ENCODE measurements at regions not wholly inside any gene's neighbourhood (a gene's known extent, or its start where the extent isn't known, plus 50 kb on each side); places are given as distances from the start of the nearest gene placed in this dataset.

DNA sequence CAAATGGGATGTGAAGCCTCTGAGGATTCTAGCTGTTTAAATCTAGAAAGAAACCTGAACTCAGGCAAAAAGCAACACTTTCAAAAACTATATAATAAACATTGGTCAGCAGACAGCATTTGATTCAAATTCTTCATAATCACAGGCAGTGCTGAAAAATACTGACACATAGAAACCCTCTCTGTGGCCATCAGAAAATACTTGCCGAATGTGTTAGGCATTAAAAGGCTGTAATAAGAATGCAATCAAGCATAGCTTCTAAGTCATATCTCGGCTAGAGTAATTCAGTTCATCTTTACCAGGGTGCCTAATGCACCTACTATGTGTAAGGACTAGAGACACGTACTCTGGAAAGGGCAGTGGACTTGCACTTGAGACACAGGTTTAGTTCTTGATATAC lies 405.3 kb upstream of the SGCD start:
- no peak for ATAC-seq

DNA sequence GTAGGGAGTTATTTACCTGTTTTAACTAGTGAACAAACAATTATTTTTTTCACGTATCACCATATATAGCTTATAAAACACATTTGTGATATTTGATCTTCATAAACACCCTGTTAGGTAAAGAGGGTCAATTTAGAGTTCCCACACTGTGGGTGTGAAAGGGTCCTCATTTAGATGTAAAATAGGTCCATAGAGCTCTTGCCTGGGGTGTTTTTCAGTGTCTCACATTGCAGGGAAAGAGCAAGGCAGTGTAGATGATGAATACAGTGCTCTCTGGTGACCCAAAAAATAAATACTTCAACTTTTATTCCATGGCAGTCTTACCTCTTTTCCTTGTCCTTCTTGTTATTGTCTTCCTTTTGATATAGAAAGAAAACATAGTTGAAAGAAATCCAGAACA lies 403.2 kb upstream of the SGCD start:
- no peak overlapping the region for H3K27ac Mint-ChIP-seq
- TF ChIP-seq, protein P1, sequence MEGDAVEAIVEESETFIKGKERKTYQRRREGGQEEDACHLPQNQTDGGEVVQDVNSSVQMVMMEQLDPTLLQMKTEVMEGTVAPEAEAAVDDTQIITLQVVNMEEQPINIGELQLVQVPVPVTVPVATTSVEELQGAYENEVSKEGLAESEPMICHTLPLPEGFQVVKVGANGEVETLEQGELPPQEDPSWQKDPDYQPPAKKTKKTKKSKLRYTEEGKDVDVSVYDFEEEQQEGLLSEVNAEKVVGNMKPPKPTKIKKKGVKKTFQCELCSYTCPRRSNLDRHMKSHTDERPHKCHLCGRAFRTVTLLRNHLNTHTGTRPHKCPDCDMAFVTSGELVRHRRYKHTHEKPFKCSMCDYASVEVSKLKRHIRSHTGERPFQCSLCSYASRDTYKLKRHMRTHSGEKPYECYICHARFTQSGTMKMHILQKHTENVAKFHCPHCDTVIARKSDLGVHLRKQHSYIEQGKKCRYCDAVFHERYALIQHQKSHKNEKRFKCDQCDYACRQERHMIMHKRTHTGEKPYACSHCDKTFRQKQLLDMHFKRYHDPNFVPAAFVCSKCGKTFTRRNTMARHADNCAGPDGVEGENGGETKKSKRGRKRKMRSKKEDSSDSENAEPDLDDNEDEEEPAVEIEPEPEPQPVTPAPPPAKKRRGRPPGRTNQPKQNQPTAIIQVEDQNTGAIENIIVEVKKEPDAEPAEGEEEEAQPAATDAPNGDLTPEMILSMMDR (IDR thresholded peaks at IDR 0.05), result no peak
- DNase-seq, result no peak
- H3K27me3 Mint-ChIP-seq, result peaks cover 10% of the 10 kb centered on the region
- no peak for ATAC-seq
- POLR2A ChIA-PET, result no interaction called here
- H3K36me3 Mint-ChIP-seq (ENCODE audit: low read depth), result no peaks in the 10 kb centered on the region
- no peak overlapping the region for H3K4me3 Mint-ChIP-seq
- H3K4me1 Mint-ChIP-seq (ENCODE audit: low read depth), result no peaks in the 10 kb centered on the region
- intact Hi-C loops (cut with micrococcal nuclease), result no loop called here
- CTCF ChIA-PET, result no interaction called here
- H3K9me3 Mint-ChIP-seq, result no peaks in the 10 kb centered on the region

More for the DNA sequence above, 405.3 kb upstream of the SGCD start:
- intact Hi-C loops (cut with micrococcal nuclease), result no loop called here
- POLR2A ChIA-PET, result no interaction called here
- TF ChIP-seq, protein P1 (IDR thresholded peaks at IDR 0.05), result no peak
- Mint-ChIP-seq H3K4me1 (ENCODE audit: low read depth) (no peaks in the 10 kb centered on the region), H3K27me3 (peaks cover 12% of the 10 kb centered on the region), H3K4me3 (no peak overlapping the region), H3K36me3 (ENCODE audit: low read depth) (no peaks in the 10 kb centered on the region), H3K9me3 (no peaks in the 10 kb centered on the region), H3K27ac (no peak overlapping the region)
- DNase-seq, result no peak
- CTCF ChIA-PET, result no interaction called here

DNA sequence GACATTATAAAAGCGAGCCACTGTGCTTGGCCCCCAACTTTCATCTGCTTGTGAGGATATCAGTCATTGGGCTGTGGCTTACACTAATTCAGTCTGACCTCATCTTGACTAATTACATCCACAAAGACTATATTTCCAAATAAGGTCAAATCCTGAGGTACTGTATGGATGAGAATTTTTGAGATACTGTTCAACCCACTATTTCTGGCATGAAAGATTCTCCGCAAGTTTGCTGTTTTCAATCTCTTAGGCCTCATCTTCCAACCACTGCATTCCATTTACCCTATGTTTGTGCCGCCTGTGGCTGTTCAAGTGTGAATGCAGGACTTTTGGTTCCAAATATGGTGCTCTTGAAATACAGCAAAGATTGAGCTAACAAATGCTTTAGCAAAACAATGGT lies 400.9 kb upstream of the SGCD start:
- ATAC-seq (no peak), DNase-seq (no peak)
- TF ChIP-seq, protein P1 (IDR thresholded peaks at IDR 0.05), result no peak
- no peaks in the 10 kb centered on the region for H3K4me1 Mint-ChIP-seq (ENCODE audit: low read depth)
- intact Hi-C loops (cut with micrococcal nuclease), result no loop called here
- no peaks in the 10 kb centered on the region for H3K9me3 Mint-ChIP-seq
- H3K4me3 Mint-ChIP-seq, result no peak overlapping the region
- peaks cover 10% of the 10 kb centered on the region for H3K27me3 Mint-ChIP-seq
- H3K27ac Mint-ChIP-seq, result no peak overlapping the region
- CTCF ChIA-PET, result no interaction called here
- POLR2A ChIA-PET, result no interaction called here
- H3K36me3 Mint-ChIP-seq (ENCODE audit: low read depth), result no peaks in the 10 kb centered on the region

DNA sequence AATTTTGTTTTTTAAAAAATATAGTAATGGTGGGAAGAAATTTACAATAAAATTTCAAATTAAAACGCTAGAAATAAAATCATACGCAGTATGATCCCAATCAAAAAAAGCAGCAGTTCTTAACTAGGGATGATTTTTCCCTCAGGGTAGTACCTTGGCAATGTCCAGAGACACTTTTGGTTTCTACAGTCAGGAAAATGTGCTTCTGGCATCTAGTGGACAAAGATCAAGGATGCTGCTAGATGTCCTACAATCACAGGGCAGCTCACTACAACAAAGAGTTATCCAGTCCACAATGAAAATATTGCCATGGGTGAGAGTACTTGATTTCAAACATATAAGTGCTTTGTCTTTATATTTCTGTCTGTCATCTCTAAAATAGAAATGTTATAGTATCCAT lies 400.2 kb upstream of the SGCD start:
- ChIA-PET CTCF (no interaction called here), POLR2A (no interaction called here)
- Mint-ChIP-seq H3K4me1 (ENCODE audit: low read depth) (no peaks in the 10 kb centered on the region), H3K36me3 (ENCODE audit: low read depth) (no peaks in the 10 kb centered on the region), H3K9me3 (no peaks in the 10 kb centered on the region), H3K27me3 (peaks cover 7% of the 10 kb centered on the region), H3K4me3 (no peak overlapping the region), H3K27ac (no peak overlapping the region)
- no peak for DNase-seq
- TF ChIP-seq, protein P1 (IDR thresholded peaks at IDR 0.05), result no peak
- intact Hi-C loops (cut with micrococcal nuclease), result no loop called here
- no peak for ATAC-seq

DNA sequence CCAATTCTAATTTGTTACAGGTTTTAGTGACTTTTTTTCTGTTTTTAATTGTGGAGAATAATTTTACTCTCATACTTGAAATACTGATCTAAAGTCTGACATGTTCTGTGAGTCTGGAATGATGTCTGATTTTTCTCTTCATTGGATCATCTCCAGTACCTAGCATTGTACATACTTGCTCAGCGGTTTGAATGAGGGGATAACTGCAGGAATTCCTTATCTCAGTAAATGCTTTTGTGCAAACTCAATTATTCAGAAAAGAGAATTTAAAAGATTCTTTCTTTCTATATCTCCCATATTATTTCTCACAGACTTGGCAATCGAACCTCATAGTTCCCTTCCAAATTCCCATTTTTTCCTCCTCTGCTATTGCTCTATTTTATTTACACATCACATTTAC lies 397.9 kb upstream of the SGCD start:
- no peaks in the 10 kb centered on the region for H3K4me1 Mint-ChIP-seq (ENCODE audit: low read depth)
- no peak overlapping the region for H3K4me3 Mint-ChIP-seq
- POLR2A ChIA-PET, result no interaction called here
- H3K27me3 Mint-ChIP-seq, result peaks cover 5% of the 10 kb centered on the region
- no peaks in the 10 kb centered on the region for H3K36me3 Mint-ChIP-seq (ENCODE audit: low read depth)
- CTCF ChIA-PET, result no interaction called here
- intact Hi-C loops (cut with micrococcal nuclease), result no loop called here
- H3K9me3 Mint-ChIP-seq, result no peaks in the 10 kb centered on the region
- DNase-seq, result no peak
- TF ChIP-seq, protein P1 (IDR thresholded peaks at IDR 0.05), result no peak
- no peak for ATAC-seq
- H3K27ac Mint-ChIP-seq, result no peak overlapping the region

Data from activated CD8-positive, alpha-beta T cell treated with anti-CD3 and anti-CD28 coated beads for 36 hours (primary cell).